OCI-LY3 (cell line): ENCODE measurements at regions not wholly inside any gene's neighbourhood (a gene's known extent, or its start where the extent isn't known, plus 50 kb on each side); places are given as distances from the start of the nearest gene placed in this dataset.
A peak's percentile ranks its signal among the peaks of the same experiment; 100 is the strongest.
"Not testable (repeated sequence)": the region's sequence is repeated elsewhere in the genome, so short reads cannot be mapped to it uniquely, and the experiment has no call there.

ENCODE experiments used
- H2AFZ ChIP-seq: fragments of 200-600, 300-600 bp; shearing (Covaris generic); 2 replicates; pipeline ENCODE4 v1.6.0; 2014; ENCODE audit warnings: antibody characterized with exemption, low read depth, low read length
- H3K27ac ChIP-seq: fragments of 200-600, 300-600 bp; sonication (generic); 2 replicates; pipeline ENCODE4 v1.5.1; 2014; ENCODE audit warnings: mild to moderate bottlenecking, low read length, moderate library complexity, mixed read lengths
- H3K27me3 ChIP-seq: fragments of 200-600, 300-600 bp; sonication (generic); 2 replicates; pipeline ENCODE4 v1.6.1; 2014; ENCODE audit warnings: low read depth, low read length, mixed read lengths
- H3K36me3 ChIP-seq: fragments of 200-600, 300-600 bp; sonication (generic); replicated peaks from 2 replicates; pipeline ENCODE3; 2014; ENCODE audit warnings: low read depth, low read length, mixed read lengths
- H3K4me1 ChIP-seq: fragments of 300-600, 200-600 bp; sonication (generic); 2 replicates; pipeline ENCODE4 v1.6.1; 2014; ENCODE audit warnings: low read length, mixed read lengths
- H3K4me2 ChIP-seq: fragments of 200-600, 300-600 bp; sonication (generic); 2 replicates; pipeline ENCODE4 v1.6.1; 2014; ENCODE audit warnings: low read length, mixed read lengths
- H3K4me3 ChIP-seq: fragments of 300-600, 200-600 bp; sonication (generic); 2 replicates; pipeline ENCODE4 v1.5.1; 2014; ENCODE audit warnings: antibody characterized with exemption, mild to moderate bottlenecking, low read length, moderate library complexity
- H3K79me2 ChIP-seq: fragments of 300-600, 200-600 bp; shearing (Covaris generic); 2 replicates; pipeline ENCODE4 v1.6.1; 2014; ENCODE audit warnings: mild to moderate bottlenecking, low read length, mixed read lengths
- H3K9ac ChIP-seq: fragments of 300-600, 200-600 bp; shearing (Covaris generic); 2 replicates; pipeline ENCODE4 v1.6.0; 2014; ENCODE audit warnings: mild to moderate bottlenecking, low read length, moderate library complexity
- H3K9me3 ChIP-seq: fragments of 200-600, 300-600 bp; shearing (Covaris generic); 2 replicates; pipeline ENCODE4 v1.6.1; 2014; ENCODE audit warnings: low read length, mixed read lengths; ENCODE audit not compliant: insufficient read depth
- H4K20me1 ChIP-seq: fragments of 200-600, 300-600 bp; sonication (generic); 2 replicates; pipeline ENCODE4 v1.6.1; 2016; ENCODE audit warnings: low read length, mixed read lengths; ENCODE audit not compliant: insufficient read depth

- not testable (repeated sequence) for H3K9me3 ChIP-seq, H3K36me3 ChIP-seq, H3K4me2 ChIP-seq, H3K27ac ChIP-seq, H3K4me3 ChIP-seq, H3K27me3 ChIP-seq, H3K79me2 ChIP-seq, H3K9ac ChIP-seq, H3K4me1 ChIP-seq, H4K20me1 ChIP-seq, H2AFZ ChIP-seq
Measured at GRCh38 chr10:46734262-46734642, 155.3 kb downstream of the SYT15 start.

- H3K4me1 ChIP-seq, H3K36me3 ChIP-seq, H3K79me2 ChIP-seq, H3K27me3 ChIP-seq, H4K20me1 ChIP-seq, H3K27ac ChIP-seq, H3K9me3 ChIP-seq, H3K4me3 ChIP-seq, H3K9ac ChIP-seq, H3K4me2 ChIP-seq, H2AFZ ChIP-seq: not testable (repeated sequence)
Measured at GRCh38 chr10:46739919-46740318, 161.0 kb downstream of the SYT15 start.

GRCh38 chr10:46740368-46740767 lies 161.4 kb downstream of the SYT15 start:
- H3K4me3 ChIP-seq, H3K4me2 ChIP-seq, H3K9me3 ChIP-seq, H3K36me3 ChIP-seq, H3K27me3 ChIP-seq, H2AFZ ChIP-seq, H3K9ac ChIP-seq, H3K79me2 ChIP-seq, H4K20me1 ChIP-seq, H3K27ac ChIP-seq, H3K4me1 ChIP-seq: not testable (repeated sequence)

- not testable (repeated sequence) for H2AFZ ChIP-seq, H3K79me2 ChIP-seq, H3K9me3 ChIP-seq, H3K9ac ChIP-seq, H3K27me3 ChIP-seq, H4K20me1 ChIP-seq, H3K27ac ChIP-seq, H3K36me3 ChIP-seq, H3K4me3 ChIP-seq
- 0 out of 2 replicates have a peak overlapping the region, but pooled peaks have one; percentile 20 for H3K4me2 ChIP-seq
- H3K4me1 ChIP-seq = peaks cover 11% of the 10 kb centered on the region
Measured at GRCh38 chr10:46749003-46749402, 162.2 kb upstream of the PTPN20 start.

GRCh38 chr10:46749470-46749869 lies 161.8 kb upstream of the PTPN20 start:
- not testable (repeated sequence) for H3K27me3 ChIP-seq, H3K9ac ChIP-seq, H3K9me3 ChIP-seq, H3K27ac ChIP-seq, H3K4me3 ChIP-seq, H2AFZ ChIP-seq, H4K20me1 ChIP-seq, H3K79me2 ChIP-seq, H3K36me3 ChIP-seq
- Histone ChIP-seq H3K4me1 (peaks cover 11% of the 10 kb centered on the region), H3K4me2 (peak overlapping the region; percentile 30)

GRCh38 chr10:46753763-46754162 lies 157.5 kb upstream of the PTPN20 start:
- not testable (repeated sequence) for H3K4me2 ChIP-seq, H3K9ac ChIP-seq, H3K9me3 ChIP-seq, H3K79me2 ChIP-seq, H3K4me3 ChIP-seq, H4K20me1 ChIP-seq, H3K27ac ChIP-seq, H3K36me3 ChIP-seq, H2AFZ ChIP-seq, H3K27me3 ChIP-seq
- H3K4me1 ChIP-seq = peaks cover 11% of the 10 kb centered on the region

- not testable (repeated sequence) for H3K4me2 ChIP-seq, H3K79me2 ChIP-seq, H3K4me1 ChIP-seq, H2AFZ ChIP-seq, H3K9me3 ChIP-seq, H4K20me1 ChIP-seq, H3K27ac ChIP-seq, H3K36me3 ChIP-seq, H3K4me3 ChIP-seq, H3K9ac ChIP-seq, H3K27me3 ChIP-seq
Measured at GRCh38 chr10:46761471-46761870, 149.8 kb upstream of the PTPN20 start.

- H3K4me1 ChIP-seq, H3K4me3 ChIP-seq, H4K20me1 ChIP-seq, H3K27ac ChIP-seq, H2AFZ ChIP-seq, H3K27me3 ChIP-seq, H3K4me2 ChIP-seq, H3K9ac ChIP-seq, H3K36me3 ChIP-seq, H3K79me2 ChIP-seq, H3K9me3 ChIP-seq: not testable (repeated sequence)
Measured at GRCh38 chr10:46768515-46769291, 142.5 kb upstream of the PTPN20 start.

GRCh38 chr10:46773178-46773896 lies 137.9 kb upstream of the PTPN20 start:
- not testable (repeated sequence) for H3K4me2 ChIP-seq, H2AFZ ChIP-seq, H3K9me3 ChIP-seq, H3K4me3 ChIP-seq, H3K36me3 ChIP-seq, H3K27ac ChIP-seq, H3K9ac ChIP-seq, H4K20me1 ChIP-seq, H3K27me3 ChIP-seq, H3K4me1 ChIP-seq, H3K79me2 ChIP-seq

GRCh38 chr10:46773897-46774236 lies 137.4 kb upstream of the PTPN20 start:
- H3K9me3 ChIP-seq, H3K4me1 ChIP-seq, H4K20me1 ChIP-seq, H3K36me3 ChIP-seq, H3K27me3 ChIP-seq, H3K27ac ChIP-seq, H3K4me2 ChIP-seq, H3K4me3 ChIP-seq, H2AFZ ChIP-seq, H3K9ac ChIP-seq, H3K79me2 ChIP-seq: not testable (repeated sequence)
